Kidney epithelial cell (primary cell): ENCODE measurements at regions not wholly inside any gene's neighbourhood (a gene's known extent, or its start where the extent isn't known, plus 50 kb on each side); places are given as distances from the start of the nearest gene placed in this dataset.

ENCODE experiments used
- DNase-seq: peaks from one replicate; pipeline ENCODE4 v3.0.0-alpha.2; 2010; ENCODE audit warnings: low read depth
- H3K27me3 ChIP-seq: 2 replicates; pipeline ENCODE4 v1.6.0; 2011; ENCODE audit warnings: low read length; ENCODE audit not compliant: control insufficient read depth, insufficient read depth
- H3K36me3 ChIP-seq: 2 replicates; pipeline ENCODE4 v1.5.1; 2011; ENCODE audit warnings: low read length; ENCODE audit not compliant: control insufficient read depth, insufficient read depth
- H3K4me3 ChIP-seq: 2 replicates; pipeline ENCODE4 v1.5.1; 2011; ENCODE audit warnings: low read depth, mild to moderate bottlenecking, control low read depth, low read length
- CTCF ChIP-seq: IDR thresholded peaks from 2 replicates; pipeline ENCODE4 v1.5.1; 2011; ENCODE audit warnings: mild to moderate bottlenecking, moderate library complexity, low read length, control low read depth, inconsistent platforms; ENCODE audit not compliant: insufficient read depth, poor library complexity, severe bottlenecking

DNA sequence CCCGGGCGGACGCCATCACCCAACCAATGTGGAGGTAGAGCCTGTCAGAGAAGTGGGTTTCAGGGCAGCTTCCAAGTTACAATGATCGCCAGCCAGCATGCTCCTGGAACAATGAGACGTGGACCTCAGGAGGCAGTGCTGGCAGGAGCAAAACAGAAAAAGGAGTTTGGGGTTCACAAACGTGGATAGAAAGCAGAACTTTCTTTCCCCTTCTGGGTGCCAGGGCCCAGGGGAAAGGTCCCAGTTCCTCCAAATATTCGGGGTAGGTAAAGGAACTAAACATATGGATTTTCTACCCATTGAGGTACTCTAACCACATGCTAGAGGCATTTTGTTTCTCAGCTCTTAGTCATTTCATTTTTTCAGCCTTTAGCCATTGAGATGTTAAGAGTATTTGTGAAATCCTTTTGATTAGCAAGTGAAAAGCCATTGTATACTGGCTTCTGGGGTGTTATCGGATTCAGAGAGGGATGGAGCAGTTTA is 488.4 kb upstream of the ADGRL2 start:
- H3K4me3 ChIP-seq = no peak overlapping the region
- no peaks in the 10 kb centered on the region for H3K36me3 ChIP-seq
- no peaks in the 10 kb centered on the region for H3K27me3 ChIP-seq
- DNase-seq = no peak
- TF ChIP-seq CTCF = no peak

- no peak for TF ChIP-seq CTCF
- no peaks in the 10 kb centered on the region for H3K27me3 ChIP-seq
- no peak for DNase-seq
- no peak overlapping the region for H3K4me3 ChIP-seq
- no peaks in the 10 kb centered on the region for H3K36me3 ChIP-seq
These were observed 490.5 kb upstream of the ADGRL2 start for GRCh38 chr1:81310250-81310649.

DNA sequence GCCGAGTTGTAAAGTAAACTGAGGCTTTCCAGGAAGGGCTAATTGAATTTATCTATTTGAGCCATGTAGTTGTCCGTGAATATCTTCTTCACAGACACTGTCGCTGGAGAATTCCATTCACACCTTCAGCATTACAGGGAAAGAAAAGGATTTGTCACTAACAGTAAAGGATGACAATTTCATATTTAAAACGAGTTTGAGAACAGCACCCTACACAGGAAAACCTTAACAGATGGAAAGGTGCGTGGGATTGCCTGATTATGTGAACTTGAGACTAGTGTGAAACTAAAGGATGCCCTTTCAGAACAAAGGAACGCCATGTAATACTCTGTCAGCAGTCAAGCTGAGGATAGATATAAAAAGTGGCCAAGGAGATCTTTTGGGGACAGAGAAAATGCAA is 492.5 kb upstream of the ADGRL2 start:
- TF ChIP-seq CTCF = no peak
- H3K36me3 ChIP-seq = no peaks in the 10 kb centered on the region
- H3K27me3 ChIP-seq = no peaks in the 10 kb centered on the region
- no peak overlapping the region for H3K4me3 ChIP-seq
- no peak for DNase-seq

DNA sequence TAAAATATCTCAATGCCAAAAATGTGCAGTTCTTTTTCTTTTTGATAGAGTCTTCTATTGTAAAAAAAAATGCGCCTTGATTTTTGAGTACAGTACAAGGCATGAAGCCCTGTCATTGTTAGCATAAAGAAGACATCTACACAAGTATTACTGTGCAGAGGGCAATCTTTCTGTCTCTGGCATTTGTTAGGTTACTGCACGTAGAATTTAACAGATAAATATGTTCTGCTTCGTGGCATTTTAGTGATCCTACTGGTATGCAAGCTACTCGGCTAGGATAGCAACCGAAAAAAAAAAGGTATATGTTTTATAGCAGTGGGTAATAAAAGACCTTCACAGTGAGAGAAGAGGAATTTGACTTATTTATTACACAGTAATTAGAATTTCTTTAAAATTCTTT is 492.9 kb upstream of the ADGRL2 start:
- DNase-seq = no peak
- Histone ChIP-seq H3K4me3 (no peak overlapping the region), H3K27me3 (no peaks in the 10 kb centered on the region), H3K36me3 (no peaks in the 10 kb centered on the region)
- no peak for TF ChIP-seq CTCF

- peak; percentile 41 for TF ChIP-seq CTCF
- DNase-seq = peak; percentile 25
- Histone ChIP-seq H3K27me3 (no peaks in the 10 kb centered on the region), H3K4me3 (peak overlapping the region; percentile 35), H3K36me3 (no peaks in the 10 kb centered on the region)
These were observed 494.7 kb upstream of the ADGRL2 start for GRCh38 chr1:81305997-81306452.

DNA sequence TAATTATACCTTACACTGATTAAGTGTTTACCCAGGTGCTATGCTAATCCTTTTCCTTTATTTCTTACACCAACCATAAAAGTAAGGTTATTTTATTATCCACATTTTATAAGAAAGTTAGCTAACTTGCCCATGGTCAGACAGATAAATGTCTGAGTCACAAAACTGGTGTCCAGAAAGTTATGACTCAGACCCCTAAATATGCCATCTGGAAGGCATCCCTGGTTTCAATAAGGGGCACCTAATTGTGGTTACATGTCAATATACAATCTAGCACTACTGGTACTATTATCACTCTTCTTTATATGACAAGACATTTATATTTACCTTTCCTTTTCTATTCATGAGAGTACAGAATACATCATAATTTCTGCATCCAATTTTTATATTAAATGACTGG is 496.5 kb upstream of the ADGRL2 start:
- Histone ChIP-seq H3K27me3 (no peaks in the 10 kb centered on the region), H3K4me3 (no peak overlapping the region), H3K36me3 (no peaks in the 10 kb centered on the region)
- DNase-seq = peak; percentile 31
- TF ChIP-seq CTCF = no peak
